ENCODE measurements at regions not wholly inside any gene's neighbourhood (a gene's known extent, or its start where the extent isn't known, plus 50 kb on each side); places are given as distances from the start of the nearest gene placed in this dataset.

- Histone ChIP-seq H2AK9ac (replicated peaks; ENCODE audit: low read depth, low read length, poor library complexity) (no peak overlapping the region), H3K9me1 (ENCODE audit: insufficient read depth, low read length) (no peaks in the 10 kb centered on the region), H4K20me1 (ENCODE audit: insufficient read depth, low read length) (no peaks in the 10 kb centered on the region), H3K23ac (ENCODE audit: low read depth, low read length) (no peak overlapping the region), H2BK20ac (ENCODE audit: low read depth, low read length) (no peak overlapping the region), H3K4me2 (ENCODE audit: low read depth, low read length) (no peak overlapping the region), H3K9ac (ENCODE audit: low read depth, low read length) (no peak overlapping the region), H3K14ac (replicated peaks; ENCODE audit: low read depth, low read length) (no peak overlapping the region), H3K27ac (ENCODE audit: insufficient read depth, low read length) (no peak overlapping the region), H4K5ac (ENCODE audit: low read depth, low read length) (no peak overlapping the region), H3K27me3 (ENCODE audit: control insufficient read depth, insufficient read depth, low read length) (peaks cover 55% of the 10 kb centered on the region), H2BK120ac (ENCODE audit: low read depth, low read length) (no peak overlapping the region), H4K8ac (ENCODE audit: low read depth in 2 of 2, low read length in 2 of 2) (no peak overlapping the region), H2AK5ac (ENCODE audit: low read depth, low read length) (no peak overlapping the region), H3K56ac (ENCODE audit: extremely low read depth, insufficient read depth, low read length) (no peak overlapping the region), H3K79me1 (ENCODE audit: low read depth in 1 of 2, low read length in 2 of 2) (no peaks in the 10 kb centered on the region), H3K4ac (ENCODE audit: low read depth, low read length) (no peak overlapping the region), H3K36me3 (ENCODE audit: control insufficient read depth, insufficient read depth, low read length) (no peaks in the 10 kb centered on the region), H3K9me3 (ENCODE audit: control insufficient read depth, insufficient read depth, low read length) (no peaks in the 10 kb centered on the region), H2AFZ (replicated peaks; ENCODE audit: low read length, poor library complexity) (no peak overlapping the region), H2BK5ac (ENCODE audit: low read depth, low read length, poor library complexity, severe bottlenecking) (no peak overlapping the region), H4K91ac (ENCODE audit: insufficient read depth, low read depth, low read length) (no peak overlapping the region), H3K4me1 (ENCODE audit: control insufficient read depth, insufficient read depth, low read length) (no peaks in the 10 kb centered on the region), H3K4me3 (ENCODE audit: insufficient read depth, low read depth, low read length) (no peak overlapping the region), H3K18ac (ENCODE audit: low read depth, low read length) (no peak overlapping the region), H2BK15ac (ENCODE audit: low read depth, low read length) (no peak overlapping the region)
- no TSS peak for BruUV-seq (replicated peaks)
- DNase-seq (no peak), ATAC-seq (ENCODE audit: low read depth) (no peak)
- dilution Hi-C loops (cut with HindIII; ENCODE audit: low sequenced_read_pairs, unreplicated experiment), result no loop called here
- ChIA-PET CTCF (no interaction called here), POLR2A (ENCODE audit: unreplicated experiment) (no interaction called here)
- intact Hi-C loops (cut with micrococcal nuclease), result no loop called here
- TF ChIP-seq NFE2L2 (IDR thresholded peaks at IDR 0.05; ENCODE audit: low read depth, low read length) (no peak), MXI1 (IDR thresholded peaks at IDR 0.05; ENCODE audit: borderline replicate concordance, low read depth, low read length) (no peak), CTCF (conservative IDR thresholded peaks at IDR 0.05; ENCODE audit: low read depth, low read length) (no peak), CHD1 (IDR thresholded peaks at IDR 0.05; ENCODE audit: low read depth, low read length) (no peak), RCOR1 (IDR thresholded peaks at IDR 0.05; ENCODE audit: insufficient replicate concordance, low read length) (no peak), ELK1 (IDR thresholded peaks at IDR 0.05; ENCODE audit: borderline replicate concordance, low read depth, low read length) (no peak), MAFK (IDR thresholded peaks at IDR 0.05; ENCODE audit: low read depth, low read length) (no peak), SMC3 (IDR thresholded peaks at IDR 0.05; ENCODE audit: low read depth, low read length) (no peak), FOS (IDR thresholded peaks at IDR 0.05; ENCODE audit: low read depth, low read length) (no peak), CEBPB (IDR thresholded peaks at IDR 0.05; ENCODE audit: low read depth, low read length) (no peak), MAZ (IDR thresholded peaks at IDR 0.05; ENCODE audit: borderline replicate concordance, low read depth, low read length) (no peak), RFX5 (IDR thresholded peaks at IDR 0.05; ENCODE audit: low read depth, low read length) (no peak)
- in situ Hi-C loops (cut with MboI; ENCODE audit: low sequenced_read_pairs), result no loop called here
Observed at GRCh38 chr11:127061947-127062346, 61.4 kb upstream of the KIRREL3 start.
